Psoas muscle (tissue), 7 donors: ENCODE measurements at regions not wholly inside any gene's neighbourhood (a gene's known extent, or its start where the extent isn't known, plus 50 kb on each side); places are given as distances from the start of the nearest gene placed in this dataset.

Source experiments
- ATAC-seq, 4 donors: fragments of 200-7000 bp; cut with Tn5 transposase; one replicate each; pipeline ENCODE4 v1.9.1; 2020; ENCODE audit warnings: moderate library complexity in 3 of 4, mild to moderate bottlenecking in 2 of 4
- DNase-seq, 2 donors: peaks; one replicate each; pipeline ENCODE4 v3.0.0-alpha.2; 2020
- H3K27ac ChIP-seq: fragments of 200-600 bp; one replicate; pipeline ENCODE4 v1.8.0; 2022
- H3K27me3 ChIP-seq, 3 donors: fragments of 200-600 bp in 1 of 3; one replicate each; pipeline versions ENCODE4 v1.6.1 to v1.8.0; 2013 to 2022; ENCODE audit warnings: low read length in 2 of 3, mild to moderate bottlenecking in 2 of 3, moderate library complexity in 1 of 3; ENCODE audit not compliant: insufficient read depth in 3 of 3
- H3K36me3 ChIP-seq, 2 donors: fragments of 200-600 bp in 1 of 2; one replicate each; pipeline versions ENCODE4 v1.6.1 to v1.8.0; 2013 to 2022; ENCODE audit warnings: low read depth in 1 of 2, mild to moderate bottlenecking in 1 of 2, moderate library complexity in 1 of 2; ENCODE audit not compliant: insufficient read depth in 1 of 2
- H3K4me1 ChIP-seq: fragments of 200-600 bp; one replicate; pipeline ENCODE4 v1.8.0; 2022
- H3K4me3 ChIP-seq: fragments of 200-600 bp; one replicate; pipeline ENCODE4 v1.8.0; 2022; ENCODE audit warnings: mild to moderate bottlenecking
- H3K9me3 ChIP-seq: fragments of 200-600 bp; one replicate; pipeline ENCODE4 v1.8.0; 2022
- WGBS, 3 donors: extraction: QIAGEN DNeasy Blood & Tissue Kit; methylation state at CpG; one replicate each; pipeline versions ENCODE4 v1.1.6 to v1.1.7; 2013; 5-methylcytosine and 5-hydroxymethylcytosine counted together
- intact Hi-C, 2 donors: fragments of 100-400 bp; cut with DNase I; formaldehyde crosslinking; loops; one replicate each; pipeline versions ENCODE4 v1.11.0 to v1.14.2; 2022
- TF ChIP-seq, protein P1 (sequence below): fragments of 200-600 bp; IDR thresholded peaks from one replicate; pipeline ENCODE4 v1.8.0; 2022; ENCODE audit warnings: antibody characterized with exemption
- donor health status: healthy with polysubstance abuse.
- donor health status: DM: no; HTN: no; CAD: no; lungs with moderate emphysema.
- donor health status: Bipolar disorder and iron deficiency.
- donor health status: healthy.
- donor health status: DM: yes; HTN: yes; CAD: no.
- donor health status: DM: no; HTN: no; CAD: no.
- donor health status: DM: yes; HTN: yes; CAD: no.

DNA sequence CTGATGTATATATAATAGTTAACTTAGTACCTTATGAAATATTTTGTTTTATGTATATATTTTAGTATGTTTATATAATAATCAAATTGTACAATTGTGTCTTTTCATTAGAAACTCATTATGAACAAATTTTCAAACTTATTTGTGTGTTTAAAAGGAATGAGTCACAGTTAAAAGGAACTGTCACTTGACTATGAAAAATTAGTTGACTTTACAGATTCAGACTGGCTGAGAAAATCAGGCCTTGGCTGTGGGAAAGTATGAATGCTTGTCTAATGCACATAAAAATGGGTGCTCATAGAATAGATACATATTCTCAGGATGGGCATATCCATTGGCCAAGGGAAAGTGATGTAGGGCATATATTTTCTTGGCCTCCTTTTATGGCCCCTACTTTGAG lies 576.8 kb downstream of the SATB2 start:
- Histone ChIP-seq H3K27me3 (no peaks in the 10 kb centered on the region), H3K9me3 (no peaks in the 10 kb centered on the region), H3K4me1 (no peaks in the 10 kb centered on the region), H3K36me3 (no peaks in the 10 kb centered on the region), H3K4me3 (no peak overlapping the region), H3K27ac (no peak overlapping the region)
- no peak for ATAC-seq
- intact Hi-C loops = no loop called here
- TF ChIP-seq, protein P1, sequence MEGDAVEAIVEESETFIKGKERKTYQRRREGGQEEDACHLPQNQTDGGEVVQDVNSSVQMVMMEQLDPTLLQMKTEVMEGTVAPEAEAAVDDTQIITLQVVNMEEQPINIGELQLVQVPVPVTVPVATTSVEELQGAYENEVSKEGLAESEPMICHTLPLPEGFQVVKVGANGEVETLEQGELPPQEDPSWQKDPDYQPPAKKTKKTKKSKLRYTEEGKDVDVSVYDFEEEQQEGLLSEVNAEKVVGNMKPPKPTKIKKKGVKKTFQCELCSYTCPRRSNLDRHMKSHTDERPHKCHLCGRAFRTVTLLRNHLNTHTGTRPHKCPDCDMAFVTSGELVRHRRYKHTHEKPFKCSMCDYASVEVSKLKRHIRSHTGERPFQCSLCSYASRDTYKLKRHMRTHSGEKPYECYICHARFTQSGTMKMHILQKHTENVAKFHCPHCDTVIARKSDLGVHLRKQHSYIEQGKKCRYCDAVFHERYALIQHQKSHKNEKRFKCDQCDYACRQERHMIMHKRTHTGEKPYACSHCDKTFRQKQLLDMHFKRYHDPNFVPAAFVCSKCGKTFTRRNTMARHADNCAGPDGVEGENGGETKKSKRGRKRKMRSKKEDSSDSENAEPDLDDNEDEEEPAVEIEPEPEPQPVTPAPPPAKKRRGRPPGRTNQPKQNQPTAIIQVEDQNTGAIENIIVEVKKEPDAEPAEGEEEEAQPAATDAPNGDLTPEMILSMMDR = no peak
- DNase-seq = no peak

DNA sequence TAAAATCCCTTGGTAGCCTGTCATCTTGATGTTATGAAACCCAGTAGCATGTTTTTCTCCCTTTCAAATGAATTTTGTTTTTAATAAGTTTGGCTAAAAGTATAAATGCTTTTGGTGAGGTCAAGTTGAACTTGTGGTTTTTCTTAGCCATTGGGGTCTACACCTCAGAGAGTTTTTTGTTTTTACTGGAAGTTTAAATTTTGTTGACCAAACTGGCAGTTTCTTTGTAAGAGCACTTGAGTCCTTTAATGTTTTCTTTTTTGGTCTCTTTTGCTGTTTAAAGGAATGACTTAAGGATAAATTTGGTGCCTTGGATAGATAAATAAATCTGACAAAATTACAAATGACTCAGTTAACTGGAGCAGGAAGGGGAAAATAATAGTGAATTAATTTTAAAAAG lies 577.3 kb downstream of the SATB2 start:
- no peaks in the 10 kb centered on the region for H3K9me3 ChIP-seq
- H3K27ac ChIP-seq = no peak overlapping the region
- H3K27me3 ChIP-seq = no peaks in the 10 kb centered on the region
- H3K4me3 ChIP-seq = no peak overlapping the region
- ATAC-seq (no peak), DNase-seq (no peak)
- TF ChIP-seq, protein P1 = no peak
- no peaks in the 10 kb centered on the region for H3K36me3 ChIP-seq
- intact Hi-C loops = no loop called here
- no peaks in the 10 kb centered on the region for H3K4me1 ChIP-seq

DNA sequence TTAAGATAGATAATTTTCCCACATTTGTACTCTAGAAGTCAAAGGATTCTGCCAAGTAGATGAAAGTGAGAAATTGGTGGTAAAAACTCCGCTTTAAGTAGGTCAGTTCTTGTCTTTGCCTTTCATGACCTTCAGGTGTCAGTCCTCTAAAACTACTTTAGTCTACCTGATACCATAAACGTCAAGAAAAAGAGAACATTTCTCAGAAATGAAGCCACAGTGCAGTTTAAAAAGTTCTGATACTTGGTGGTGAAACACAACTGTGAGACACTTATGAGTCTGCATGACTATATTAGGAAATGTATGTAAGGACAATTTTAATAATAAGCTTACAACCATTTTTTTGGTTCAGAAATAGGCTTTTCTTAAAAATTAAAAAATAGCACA lies 583.3 kb downstream of the SATB2 start:
- no peaks in the 10 kb centered on the region for H3K9me3 ChIP-seq
- ATAC-seq (no peak), DNase-seq (no peak)
- no peaks in the 10 kb centered on the region for H3K27me3 ChIP-seq
- TF ChIP-seq, protein P1 = no peak
- intact Hi-C loops = no loop called here
- no peaks in the 10 kb centered on the region for H3K36me3 ChIP-seq
- no peak overlapping the region for H3K27ac ChIP-seq
- WGBS, 3 donors = 59 to 73% (median 65%) methylated on average over 2 of the region's 2 CpGs
- H3K4me1 ChIP-seq = no peaks in the 10 kb centered on the region
- H3K4me3 ChIP-seq = no peak overlapping the region

DNA sequence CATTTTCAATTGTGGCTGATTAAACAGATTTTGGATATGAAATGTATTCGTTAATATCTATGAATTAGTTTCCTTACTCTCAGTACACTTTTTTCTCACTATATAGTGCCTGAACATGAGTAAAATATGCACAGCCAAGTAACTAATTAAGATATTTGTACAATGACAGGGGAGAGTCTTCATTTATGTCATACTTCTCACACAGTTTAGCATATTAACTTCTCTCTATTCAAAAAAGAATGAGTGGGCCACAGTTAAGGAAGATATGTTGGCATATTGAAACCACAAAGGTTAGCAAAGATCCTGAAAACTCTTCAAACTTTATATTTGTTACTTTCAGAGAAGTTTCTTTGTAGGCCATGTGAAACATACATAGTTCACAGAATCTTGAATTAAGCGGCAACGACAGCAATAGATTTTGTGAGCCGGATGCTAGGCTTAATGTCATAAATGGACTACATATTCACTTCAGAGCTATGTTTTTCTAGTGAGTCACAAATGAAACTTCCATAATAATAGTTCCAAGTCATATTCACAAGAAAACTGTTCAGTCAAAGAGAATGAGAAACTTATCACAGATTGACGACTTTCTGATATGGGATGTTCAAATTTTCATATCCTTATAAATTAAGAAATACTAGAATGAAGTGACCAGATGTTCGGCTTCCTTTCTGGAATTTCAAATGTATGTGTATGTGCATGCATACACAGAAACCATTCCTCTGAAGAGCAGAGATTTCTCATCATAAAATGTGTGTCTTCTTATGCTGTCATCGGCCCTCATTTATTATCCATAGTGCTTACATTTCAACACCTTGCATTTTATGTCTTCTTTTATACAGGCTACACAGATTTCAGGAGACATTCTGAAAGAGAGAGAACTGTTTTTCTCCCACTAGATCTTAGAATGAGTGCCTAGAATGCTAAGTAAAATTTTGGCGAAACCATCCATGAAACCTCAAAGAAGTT lies 584.0 kb downstream of the SATB2 start:
- 88 to 91% (median 90%) methylated on average over 8 of the region's 8 CpGs for WGBS, 3 donors
- Histone ChIP-seq H3K36me3 (no peaks in the 10 kb centered on the region), H3K27me3 (no peaks in the 10 kb centered on the region), H3K4me1 (no peaks in the 10 kb centered on the region), H3K27ac (no peak overlapping the region), H3K9me3 (no peaks in the 10 kb centered on the region), H3K4me3 (no peak overlapping the region)
- no peak for DNase-seq
- ATAC-seq = no peak
- TF ChIP-seq, protein P1 = no peak
- intact Hi-C loops = no loop called here

DNA sequence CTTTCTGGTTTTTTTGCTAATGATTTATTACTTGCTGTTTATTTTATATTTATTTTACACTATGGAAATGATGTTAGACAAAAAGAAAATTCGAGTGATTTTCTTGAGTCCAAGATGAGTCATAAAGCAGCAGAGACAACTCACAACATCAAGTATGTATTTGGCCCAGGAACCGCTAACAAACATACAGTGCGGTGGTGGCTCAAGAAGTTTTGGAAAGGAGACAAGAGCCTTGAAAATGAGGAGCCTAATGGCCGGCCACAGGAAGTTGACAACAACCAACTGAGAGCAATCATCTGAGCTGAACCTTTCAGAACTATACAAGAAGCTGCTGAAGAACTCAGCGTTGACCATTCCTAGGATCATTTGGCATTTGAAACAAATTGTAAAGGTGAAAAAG lies 594.1 kb downstream of the SATB2 start:
- Histone ChIP-seq H3K4me1 (no peaks in the 10 kb centered on the region), H3K27me3 (no peaks in the 10 kb centered on the region), H3K36me3 (no peaks in the 10 kb centered on the region), H3K4me3 (no peak overlapping the region), H3K27ac (no peak overlapping the region), H3K9me3 (peaks cover 8% of the 10 kb centered on the region)
- TF ChIP-seq, protein P1 = no peak
- ATAC-seq (no peak), DNase-seq (no peak)
- 74 to 76% (median 74%) methylated on average over 5 of the region's 5 CpGs for WGBS, 3 donors
- intact Hi-C loops = no loop called here
